GM12878 (cell line): ENCODE measurements at regions not wholly inside any gene's neighbourhood (a gene's known extent, or its start where the extent isn't known, plus 50 kb on each side); places are given as distances from the start of the nearest gene placed in this dataset.

Source experiments
- ATAC-seq: fragments of 200-7000 bp; cut with Tn5 transposase; 3 replicates; pipeline ENCODE4 v1.9.1; 2020; ENCODE audit warnings: mild to moderate bottlenecking, moderate library complexity
- BruUV-seq: library from RNA; stranded (reverse); fragments of 400-500 nt; replicated peaks from 2 replicates; lab custom pipeline; 2021; lab: Mats Ljungman, UMichigan
- CTCF ChIA-PET: fragments of 300-600 bp; sonication (Branson Sonifier 250); formaldehyde crosslinking; extraction: SDS; loops from one replicate; lab custom pipeline; 2021; ENCODE audit warnings: inconsistent platforms; lab: Yijun Ruan, JAX
- POLR2A ChIA-PET: fragments of 350-600 bp; formaldehyde crosslinking; extraction: SDS; loops from one replicate; lab custom pipeline; 2021; ENCODE audit warnings: inconsistent platforms; lab: Charles Lee
- RAD21 ChIA-PET: fragments of 300-600 bp; sonication (Branson Sonifier 250); formaldehyde crosslinking; loops from one replicate; lab custom pipeline; 2023; ENCODE audit warnings: antibody characterized with exemption; ENCODE audit not compliant: unreplicated experiment; lab: Charles Lee
- SMC1A ChIA-PET: fragments of 300-600 bp; sonication (Branson Sonifier 250); formaldehyde crosslinking; loops from one replicate; lab custom pipeline; 2023; ENCODE audit not compliant: unreplicated experiment, uncharacterized antibody; lab: Charles Lee
- DNase-seq: peaks from one replicate; pipeline ENCODE4 v3.0.0-alpha.2; 2011; ENCODE audit warnings: low read depth, low spot score
- FAIRE-seq: peaks from 3 replicates; lab custom pipeline; 2011; peaks lifted over from hg19 to GRCh38; lab: Jason Lieb, UNC
- H2AFZ ChIP-seq: 2 replicates; pipeline ENCODE4 v1.6.0; 2011; ENCODE audit warnings: low read depth, low read length, control low read depth; ENCODE audit not compliant: control insufficient read depth
- H3K27ac ChIP-seq: 2 replicates; pipeline ENCODE4 v1.5.1; 2011; ENCODE audit warnings: control low read depth; ENCODE audit not compliant: control insufficient read depth, insufficient read depth
- H3K27me3 ChIP-seq, 2 experiments: replicated peaks in 1 of 2; 2 replicates each; pipeline versions ENCODE4 v1.6.0 to v1.6.1; 2011; ENCODE audit warnings: low read length in 1 of 2; ENCODE audit not compliant: control insufficient read depth in 2 of 2, insufficient read depth in 2 of 2
- H3K36me3 ChIP-seq, 2 experiments: 2 replicates each; pipeline ENCODE4 v1.5.1; 2011; ENCODE audit warnings: low read length in 1 of 2; ENCODE audit not compliant: control insufficient read depth in 2 of 2, insufficient read depth in 2 of 2
- H3K4me1 ChIP-seq: 2 replicates; pipeline ENCODE4 v1.6.1; 2011; ENCODE audit warnings: mild to moderate bottlenecking, low read length, moderate library complexity, mixed read lengths; ENCODE audit not compliant: control insufficient read depth, insufficient read depth
- H3K4me2 ChIP-seq: 2 replicates; pipeline ENCODE4 v1.6.0; 2011; ENCODE audit warnings: control low read depth; ENCODE audit not compliant: control insufficient read depth, insufficient read depth
- H3K4me3 ChIP-seq: fragments of 200-600 bp; sonication (generic); 2 replicates; pipeline ENCODE4 v1.5.1; 2016
- H3K79me2 ChIP-seq: 2 replicates; pipeline ENCODE4 v1.6.0; 2011; ENCODE audit warnings: low read length; ENCODE audit not compliant: control insufficient read depth, insufficient read depth
- H3K9ac ChIP-seq: 2 replicates; pipeline ENCODE4 v1.8.0; 2011; ENCODE audit warnings: low read length, control low read depth, mixed read lengths; ENCODE audit not compliant: control insufficient read depth, insufficient read depth
- H3K9me3 ChIP-seq: replicated peaks from 3 replicates; pipeline ENCODE4 v1.5.1; 2011; ENCODE audit warnings: mild to moderate bottlenecking, low read length; ENCODE audit not compliant: control insufficient read depth, insufficient read depth
- H4K20me1 ChIP-seq: 2 replicates; pipeline ENCODE4 v1.6.0; 2011; ENCODE audit not compliant: control insufficient read depth, insufficient read depth
- JUND ChIP-seq: IDR thresholded peaks from 2 replicates; pipeline ENCODE4 v1.6.1; 2012; ENCODE audit warnings: low read depth, mild to moderate bottlenecking, low read length, improper control_type of control experiment, moderate library complexity
- STAT3 ChIP-seq: IDR thresholded peaks from 2 replicates; pipeline ENCODE4 v1.6.1; 2011; ENCODE audit warnings: low read depth, low read length, improper control_type of control experiment
- ZBTB4 ChIP-seq: fragments of 450-650 bp; formaldehyde crosslinking; IDR thresholded peaks from 2 replicates; pipeline ENCODE4 v1.4.0; 2022; ENCODE audit warnings: mild to moderate bottlenecking, moderate library complexity
- ZNF274 ChIP-seq: IDR thresholded peaks from one replicate; pipeline ENCODE4 v1.8.0; 2011; ENCODE audit not compliant: insufficient read length, insufficient read depth
- WGBS: methylation state at CpG from one replicate; pipeline ENCODE4 v1.1.6; 2016; ENCODE audit warnings: low lambda C conversion rate; ENCODE audit not compliant: insufficient replicate concordance, insufficient coverage; ENCODE audit errors: missing lambda C conversion rate; 5-methylcytosine and 5-hydroxymethylcytosine counted together
- in situ Hi-C: fragments of 300-500 bp; cut with MboI; formaldehyde crosslinking; loops from 9 replicates; pipeline ENCODE4 v1.14.3; 2018; ENCODE audit warnings: mixed read lengths
- intact Hi-C: fragments of 100-400 bp; cut with micrococcal nuclease; formaldehyde crosslinking; loops from one replicate; pipeline ENCODE4 v1.14.2; 2022; ENCODE audit not compliant: unreplicated experiment

- H4K20me1 ChIP-seq: no peaks in the 10 kb centered on the region
- SMC1A ChIA-PET: interaction anchor here (1.0 to 1.4 kb wide), 3 partner anchors 10 to 107 kb away, joined by 3 read pairs; no protein-coding TSS in a partner anchor
- no peaks in the 10 kb centered on the region for H3K79me2 ChIP-seq
- peaks cover 0 to 3% of the 10 kb centered on the region in 2 experiments; a peak in 1 of 4 replicates for H3K27me3 ChIP-seq
- H3K4me3 ChIP-seq: no peak overlapping the region
- TF ChIP-seq ZNF274 (no peak), JUND (no peak), ZBTB4 (no peak), STAT3 (no peak)
- TF ChIP-seq, all 136 proteins: peak for 0
- DNase-seq: no peak
- Histone ChIP-seq H3K36me3 (no peaks in the 10 kb centered on the region), H3K9me3 (no peaks in the 10 kb centered on the region), H2AFZ (no peak overlapping the region), H3K9ac (no peak overlapping the region), H3K4me1 (no peaks in the 10 kb centered on the region), H3K27ac (no peak overlapping the region), H3K4me2 (no peak overlapping the region)
- CTCF ChIA-PET: interaction anchor here (0.6 to 0.7 kb wide), 2 partner anchors 22 to 120 kb away, joined by 3 to 4 read pairs; no protein-coding TSS in a partner anchor
- ATAC-seq: no peak
- no peak for FAIRE-seq
- POLR2A ChIA-PET: no interaction called here
- intact Hi-C loops: no loop called here
- RAD21 ChIA-PET: no interaction called here
- in situ Hi-C loops: no loop called here
- WGBS: 22% methylated on average over 4 of the region's 4 CpGs
- BruUV-seq: no TSS peak
Observed at GRCh38 chr9:107644733-107645463, 155.3 kb upstream of the KLF4 start.
